ENCODE measurements at regions not wholly inside any gene's neighbourhood (a gene's known extent, or its start where the extent isn't known, plus 50 kb on each side); places are given as distances from the start of the nearest gene placed in this dataset.
"Not testable (repeated sequence)": the region's sequence is repeated elsewhere in the genome, so short reads cannot be mapped to it uniquely, and the experiment has no call there.

DNA sequence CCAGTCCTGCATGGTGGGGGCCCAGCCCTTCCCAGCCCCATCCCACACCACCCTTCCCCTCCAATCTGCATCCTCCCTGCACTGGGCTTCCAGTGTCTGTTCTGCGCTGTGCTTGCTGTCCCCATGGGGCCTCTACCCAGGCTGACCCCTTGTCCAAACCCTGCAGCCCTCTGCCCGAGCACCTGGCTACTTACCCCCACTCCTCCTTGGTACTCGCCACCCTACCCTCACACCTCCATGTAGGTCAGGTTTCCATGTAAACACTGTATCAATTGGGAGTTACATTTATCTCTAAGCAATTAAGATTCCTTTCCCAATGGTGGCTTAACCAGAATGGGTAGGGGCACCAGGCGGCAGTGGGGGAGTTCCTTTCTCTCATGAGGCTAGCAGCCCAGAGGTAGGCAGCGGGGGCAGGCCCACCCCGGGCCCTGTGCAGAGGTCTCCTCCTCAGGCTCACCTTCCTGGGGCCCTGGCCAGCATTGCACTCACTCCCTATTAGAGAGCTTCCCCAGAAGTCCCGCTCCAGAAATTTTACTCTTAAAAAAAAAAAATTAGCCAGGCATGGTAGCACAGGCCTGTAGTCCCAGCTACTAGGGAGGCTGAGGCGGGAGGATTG lies 76.6 kb upstream of the CCND2 start:
- DNase-seq (ENCODE audit: low read depth): no peak
- in situ Hi-C loops (cut with HindIII; ENCODE audit: low pct_unique_long_range_greater_than_20kb, low sequenced_read_pairs): no loop called here

DNA sequence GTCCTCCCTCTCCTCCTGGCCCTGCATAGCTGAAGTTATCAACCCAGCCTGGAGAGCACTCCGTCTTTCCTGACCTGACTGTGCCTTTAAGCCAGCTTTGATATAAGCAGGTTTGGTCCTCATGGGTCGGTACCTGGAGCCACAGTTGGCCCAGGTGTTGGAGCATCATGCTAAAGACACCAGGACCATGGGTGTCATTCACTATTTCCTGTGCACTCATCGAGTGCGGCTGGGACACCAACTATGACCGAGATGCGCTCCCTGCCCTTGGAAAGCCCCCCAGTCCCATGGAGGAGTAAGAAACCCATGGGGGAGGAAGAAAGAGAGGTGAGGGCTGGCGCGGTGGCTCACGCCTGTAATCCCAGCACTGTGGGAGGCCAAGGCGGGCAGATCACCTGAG lies 78.9 kb upstream of the CCND2 start:
- DNase-seq (ENCODE audit: low read depth): no peak
- in situ Hi-C loops (cut with HindIII; ENCODE audit: low pct_unique_long_range_greater_than_20kb, low sequenced_read_pairs): no loop called here

DNA sequence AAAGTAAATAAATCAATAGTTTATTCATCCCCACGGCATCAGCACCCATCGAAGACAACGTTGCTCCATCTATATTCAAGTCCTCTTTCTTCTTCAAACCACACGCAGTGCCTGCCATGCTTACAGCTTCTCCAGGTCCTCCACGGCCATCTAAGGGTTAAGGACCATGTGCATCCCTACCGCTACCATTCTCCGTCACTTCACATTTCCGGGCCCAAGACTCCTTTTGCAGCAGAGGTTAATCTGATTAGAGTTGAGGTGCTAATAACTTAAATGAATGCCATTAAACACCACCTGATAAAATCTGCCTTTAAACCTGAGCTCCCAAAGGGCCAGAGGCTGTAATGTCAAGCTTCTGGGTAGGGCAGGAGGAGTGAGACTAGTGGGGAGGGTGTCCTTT lies 79.7 kb upstream of the CCND2 start:
- no peak for DNase-seq (ENCODE audit: low read depth)
- in situ Hi-C loops (cut with HindIII; ENCODE audit: low pct_unique_long_range_greater_than_20kb, low sequenced_read_pairs): no loop called here

DNA sequence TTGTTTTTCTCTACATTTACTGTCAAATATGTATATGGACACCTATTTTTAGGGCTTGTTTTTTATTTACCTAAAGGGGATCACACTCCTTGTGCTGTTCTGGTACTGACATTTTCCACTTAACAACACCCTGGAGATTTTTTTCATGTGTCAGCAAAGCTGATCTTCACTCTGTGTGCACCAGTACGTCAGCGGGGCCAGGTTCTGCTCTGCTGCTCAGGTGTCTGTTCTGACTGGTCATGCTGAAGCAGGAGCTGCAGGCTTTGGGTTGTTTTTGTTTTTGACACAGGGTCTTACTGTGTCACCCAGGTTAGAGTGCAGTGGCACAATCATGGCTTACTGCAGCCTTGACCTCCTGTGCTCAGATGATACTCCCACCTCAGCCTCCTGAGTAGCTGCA lies 81.9 kb upstream of the CCND2 start:
- in situ Hi-C loops (cut with HindIII; ENCODE audit: low pct_unique_long_range_greater_than_20kb, low sequenced_read_pairs): no loop called here
- DNase-seq (ENCODE audit: low read depth): no peak

DNA sequence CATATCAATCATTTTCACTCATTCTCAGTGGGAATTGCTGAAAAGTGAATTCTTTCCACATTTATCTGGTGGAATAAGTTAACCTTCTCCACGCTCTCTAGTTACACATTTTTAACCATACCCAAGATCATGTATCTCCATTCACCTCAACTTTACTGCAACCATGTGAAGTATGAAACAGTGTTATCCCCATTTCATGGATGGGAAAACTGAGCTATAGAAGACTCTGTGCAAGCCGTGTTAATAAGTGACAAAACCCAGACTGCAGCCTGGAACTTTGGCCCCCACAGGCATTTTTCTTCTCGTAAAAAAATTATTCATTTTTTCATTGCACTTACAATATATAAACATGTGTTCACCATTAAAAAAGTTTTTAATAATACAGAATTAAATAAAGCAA lies 82.4 kb upstream of the CCND2 start:
- no peak for DNase-seq (ENCODE audit: low read depth)
- in situ Hi-C loops (cut with HindIII; ENCODE audit: low pct_unique_long_range_greater_than_20kb, low sequenced_read_pairs): no loop called here

DNA sequence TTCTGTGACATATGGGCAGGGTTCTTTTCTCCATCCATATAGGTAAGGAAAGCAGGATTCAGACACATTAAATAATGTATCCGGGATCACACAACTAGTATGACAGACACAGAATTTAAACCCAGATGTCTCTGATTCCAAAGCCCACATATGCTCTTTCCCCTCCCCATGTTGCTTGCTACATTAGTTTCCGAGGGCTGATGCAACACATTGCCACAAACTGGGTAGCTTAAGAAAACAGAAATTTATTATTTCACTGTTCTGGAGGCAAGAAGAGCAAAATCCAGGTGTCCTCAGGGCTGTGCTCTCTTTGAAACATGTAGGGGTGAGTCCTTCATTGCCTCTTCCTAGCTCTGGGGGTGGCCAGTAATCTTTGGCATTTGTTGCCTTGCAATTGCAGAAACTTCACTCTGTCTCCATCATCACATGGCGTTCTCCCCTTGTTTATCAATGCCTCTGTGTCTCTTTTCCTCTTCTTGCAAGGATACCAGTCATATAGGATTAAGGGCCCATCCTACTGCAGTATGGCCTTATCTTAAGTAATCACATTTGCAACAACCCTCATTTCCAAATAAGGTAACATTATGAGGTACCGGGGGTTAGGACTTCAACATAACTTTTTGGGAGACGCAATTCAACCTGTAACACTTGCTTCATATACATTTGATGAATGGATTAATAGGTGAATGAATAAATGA lies 83.0 kb upstream of the CCND2 start:
- in situ Hi-C loops (cut with HindIII; ENCODE audit: low pct_unique_long_range_greater_than_20kb, low sequenced_read_pairs): no loop called here
- no peak for DNase-seq (ENCODE audit: low read depth)

DNA sequence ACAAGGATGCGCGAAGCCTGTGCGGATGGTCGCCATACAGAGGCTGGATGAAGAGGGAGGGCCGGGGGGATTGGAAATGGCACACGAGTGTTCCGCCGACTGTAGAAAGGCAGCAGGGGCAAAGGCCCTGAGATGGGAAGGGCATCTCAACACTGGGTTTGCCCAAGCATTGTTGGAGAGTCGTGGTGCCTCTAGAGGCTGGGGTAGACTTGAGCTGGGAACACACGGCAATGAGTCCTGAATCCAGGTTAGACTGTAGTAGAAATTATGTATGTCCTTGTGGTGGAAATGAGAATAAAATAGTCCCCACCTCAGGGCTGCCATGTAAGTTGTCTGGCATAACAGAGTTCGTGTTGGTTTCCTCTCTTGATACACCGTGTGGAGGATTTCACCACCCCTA lies 83.8 kb upstream of the CCND2 start:
- no peak for DNase-seq (ENCODE audit: low read depth)
- in situ Hi-C loops (cut with HindIII; ENCODE audit: low pct_unique_long_range_greater_than_20kb, low sequenced_read_pairs): no loop called here

DNA sequence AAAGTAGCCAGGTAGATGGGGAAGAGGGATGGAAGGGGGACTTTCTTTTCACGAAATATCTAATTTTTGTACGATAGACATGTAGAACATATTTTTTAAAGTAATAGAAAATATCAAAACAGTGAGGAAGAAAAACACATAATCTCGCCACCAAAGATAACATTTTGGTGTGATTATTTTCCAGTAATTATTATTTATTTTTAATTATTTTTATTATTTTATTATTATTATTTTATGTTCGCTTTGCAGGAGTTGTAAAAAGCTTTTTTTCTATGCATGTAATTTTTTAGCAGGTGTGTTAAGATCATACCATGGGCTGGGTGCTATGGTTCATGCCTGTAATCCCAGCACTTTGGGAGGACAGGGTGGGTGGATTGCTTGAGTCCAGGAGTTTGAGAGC lies 85.6 kb upstream of the CCND2 start:
- no peak for DNase-seq (ENCODE audit: low read depth)
- in situ Hi-C loops (cut with HindIII; ENCODE audit: low pct_unique_long_range_greater_than_20kb, low sequenced_read_pairs): no loop called here

DNA sequence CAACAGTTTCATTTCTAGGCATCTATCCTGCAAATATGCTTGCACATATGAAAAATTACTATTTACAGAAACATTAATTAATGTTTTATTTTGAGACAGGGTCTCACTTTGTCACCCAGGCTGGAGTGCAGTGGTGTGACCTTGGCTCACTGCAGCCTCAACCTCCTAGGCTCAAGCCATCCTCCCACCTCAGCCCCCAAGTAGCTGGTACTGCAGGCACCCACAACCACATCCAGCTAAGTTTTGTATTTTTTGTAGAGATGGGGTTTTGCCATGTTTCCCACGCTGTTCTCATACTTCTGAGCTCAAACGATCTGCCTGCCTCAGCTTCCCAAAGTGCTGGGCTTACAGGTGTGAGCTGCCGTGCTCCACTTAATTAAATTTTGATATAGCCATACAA lies 86.2 kb upstream of the CCND2 start:
- not testable (repeated sequence) for DNase-seq (ENCODE audit: low read depth)

DNA sequence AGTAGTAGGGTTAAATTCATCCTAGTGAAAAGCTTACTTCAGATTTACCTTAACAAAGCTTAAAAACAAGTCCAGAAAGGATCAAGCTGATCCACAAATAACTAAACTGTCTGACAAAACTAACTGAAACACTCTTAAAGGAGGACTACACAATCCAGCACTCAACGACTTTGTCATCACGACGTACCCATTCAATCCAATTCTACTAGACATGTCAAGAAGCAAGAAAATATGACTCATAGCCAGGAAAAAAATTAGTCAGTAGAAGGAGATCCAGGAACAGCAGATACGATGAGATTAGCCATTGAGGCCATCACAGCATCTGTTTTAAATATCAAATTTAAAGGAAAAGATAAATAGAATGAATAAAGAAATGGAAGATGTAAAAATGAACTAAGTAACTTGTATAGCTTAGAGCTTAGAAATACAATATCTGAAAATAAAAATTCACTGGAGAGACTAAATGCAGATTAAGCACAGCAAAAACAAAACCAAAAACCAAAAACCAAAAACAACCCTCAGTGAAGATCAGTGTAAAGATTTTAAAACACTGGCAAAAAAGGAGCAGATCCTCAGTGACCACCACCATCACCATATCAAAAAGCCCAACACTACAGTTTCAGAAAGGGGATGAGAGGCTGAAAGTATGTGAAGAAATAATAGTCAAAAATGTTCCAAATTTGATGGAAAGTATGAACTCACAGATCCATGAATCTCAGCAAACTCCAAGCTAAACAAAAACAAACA lies 95.0 kb upstream of the CCND2 start:
- in situ Hi-C loops (cut with HindIII; ENCODE audit: low pct_unique_long_range_greater_than_20kb, low sequenced_read_pairs): no loop called here
- no peak for DNase-seq (ENCODE audit: low read depth)

More for the DNA sequence above, 86.2 kb upstream of the CCND2 start:
- in situ Hi-C loops (cut with HindIII; ENCODE audit: low pct_unique_long_range_greater_than_20kb, low sequenced_read_pairs): not testable (repeated sequence)

DNA sequence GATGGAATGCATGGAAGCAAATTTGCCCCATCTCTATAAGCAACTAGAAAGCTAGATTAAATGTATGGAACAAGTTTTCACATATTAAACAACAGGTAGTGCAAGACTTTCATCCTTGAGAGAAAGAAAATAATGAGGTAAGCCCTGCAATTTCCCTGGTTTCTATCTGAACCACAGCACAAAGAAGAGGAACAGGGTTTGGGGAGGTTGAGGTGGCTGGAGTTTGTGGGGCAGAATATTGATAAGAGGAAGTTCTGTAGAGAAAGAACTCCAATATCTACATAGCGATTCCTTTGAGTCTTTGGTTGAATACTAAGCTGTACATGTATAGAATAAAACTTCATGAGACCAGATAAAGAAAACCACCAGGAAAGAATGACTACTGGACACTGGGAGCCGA lies 96.3 kb upstream of the CCND2 start:
- in situ Hi-C loops (cut with HindIII; ENCODE audit: low pct_unique_long_range_greater_than_20kb, low sequenced_read_pairs): no loop called here
- no peak for DNase-seq (ENCODE audit: low read depth)

DNA sequence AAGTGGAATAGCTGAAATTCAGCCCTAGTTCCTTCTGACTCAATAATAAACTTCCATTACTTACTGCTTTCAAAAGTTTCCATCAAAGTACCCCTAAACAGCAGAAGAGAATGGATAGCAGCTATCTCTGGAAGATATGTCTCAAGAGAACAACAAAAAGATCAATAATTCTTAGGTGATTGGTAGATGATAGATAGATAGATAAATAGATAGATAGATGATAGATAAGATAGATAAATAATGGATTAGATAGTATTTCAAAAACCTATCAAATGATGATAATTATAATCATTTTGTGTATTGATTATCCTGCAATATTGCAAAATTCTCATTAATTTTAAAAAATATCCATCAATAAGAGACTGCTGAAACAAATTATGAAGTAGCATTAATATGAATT lies 97.4 kb upstream of the CCND2 start:
- in situ Hi-C loops (cut with HindIII; ENCODE audit: low pct_unique_long_range_greater_than_20kb, low sequenced_read_pairs): no loop called here
- no peak for DNase-seq (ENCODE audit: low read depth)

DNA sequence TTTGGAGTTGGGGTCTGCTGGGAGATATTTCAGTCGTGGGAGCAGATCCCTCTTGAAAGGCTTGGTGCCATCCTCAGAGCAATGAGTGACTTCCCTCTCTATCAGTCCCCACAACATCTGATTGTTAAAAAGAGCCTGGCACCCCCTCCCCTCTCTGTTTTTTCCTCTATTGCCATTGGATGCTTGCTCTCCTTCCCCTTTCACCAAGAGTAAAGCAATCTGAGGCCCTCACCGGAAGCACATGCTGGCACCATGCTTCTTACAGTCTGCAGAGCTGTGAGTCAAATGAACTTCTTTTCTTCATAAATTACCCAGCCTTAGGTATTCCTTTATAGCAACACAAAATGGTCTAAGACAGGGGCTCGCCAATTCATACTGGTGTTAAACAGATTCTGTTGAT lies 99.1 kb upstream of the CCND2 start:
- DNase-seq (ENCODE audit: low read depth): no peak
- in situ Hi-C loops (cut with HindIII; ENCODE audit: low pct_unique_long_range_greater_than_20kb, low sequenced_read_pairs): no loop called here

DNA sequence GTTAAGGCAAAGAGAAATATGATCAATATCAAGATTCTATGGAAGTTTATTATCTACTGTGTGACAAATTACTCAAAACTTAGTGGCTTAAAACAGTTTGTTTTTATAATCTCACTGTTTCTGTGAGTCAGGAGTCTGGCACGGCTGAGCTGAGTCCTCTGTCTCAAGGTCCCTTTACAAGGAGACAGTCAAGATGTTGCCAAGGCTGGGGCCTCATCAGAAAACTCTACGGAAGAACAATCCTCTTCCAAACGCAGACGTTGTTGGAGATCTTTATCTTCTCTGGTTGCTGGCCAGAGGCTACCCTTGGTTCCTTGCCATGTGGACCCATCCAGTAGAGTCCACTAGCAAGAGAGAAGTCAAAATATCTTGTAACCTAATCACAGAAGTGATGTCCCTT lies 100.6 kb upstream of the CCND2 start:
- DNase-seq (ENCODE audit: low read depth): no peak
- in situ Hi-C loops (cut with HindIII; ENCODE audit: low pct_unique_long_range_greater_than_20kb, low sequenced_read_pairs): no loop called here

DNA sequence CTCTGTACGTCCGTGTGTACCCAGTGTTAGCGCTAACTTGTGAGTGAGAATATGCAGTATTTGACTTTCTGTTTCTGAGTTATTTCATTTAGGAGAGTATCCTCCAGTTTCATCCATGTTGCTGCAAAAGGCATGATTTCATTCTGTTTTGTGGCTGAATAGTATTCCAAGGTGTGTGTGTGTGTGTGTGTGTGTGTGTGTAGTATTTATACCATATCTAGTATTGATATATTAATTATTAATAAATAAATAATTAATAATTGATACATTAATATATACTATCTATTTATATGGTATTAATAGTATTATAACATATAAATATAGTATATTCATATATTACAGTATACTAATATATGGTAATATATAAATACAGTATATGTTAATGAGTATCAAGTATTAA lies 101.8 kb upstream of the CCND2 start:
- no peak for DNase-seq (ENCODE audit: low read depth)
- in situ Hi-C loops (cut with HindIII; ENCODE audit: low pct_unique_long_range_greater_than_20kb, low sequenced_read_pairs): no loop called here

DNA sequence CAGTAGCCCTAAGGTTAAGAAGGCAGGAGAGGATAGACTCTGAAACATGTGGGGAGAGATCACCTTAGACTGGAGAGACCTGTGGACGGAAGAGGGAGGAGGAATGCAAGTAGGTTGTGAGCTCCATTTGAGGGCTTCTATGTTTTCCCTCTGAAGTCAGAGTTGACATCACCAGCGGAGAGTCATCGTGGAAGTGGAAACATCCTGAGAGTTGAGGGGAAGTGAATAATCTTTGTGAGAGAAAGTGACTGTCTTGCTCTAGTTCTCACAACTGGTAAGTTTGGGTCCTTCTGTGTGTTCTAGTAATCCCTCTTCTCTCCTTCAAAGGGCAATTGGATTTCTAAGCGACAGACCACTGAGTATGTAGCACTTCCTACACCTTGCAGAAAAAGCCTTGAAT lies 103.6 kb upstream of the CCND2 start:
- DNase-seq (ENCODE audit: low read depth): no peak
- in situ Hi-C loops (cut with HindIII; ENCODE audit: low pct_unique_long_range_greater_than_20kb, low sequenced_read_pairs): no loop called here

DNA sequence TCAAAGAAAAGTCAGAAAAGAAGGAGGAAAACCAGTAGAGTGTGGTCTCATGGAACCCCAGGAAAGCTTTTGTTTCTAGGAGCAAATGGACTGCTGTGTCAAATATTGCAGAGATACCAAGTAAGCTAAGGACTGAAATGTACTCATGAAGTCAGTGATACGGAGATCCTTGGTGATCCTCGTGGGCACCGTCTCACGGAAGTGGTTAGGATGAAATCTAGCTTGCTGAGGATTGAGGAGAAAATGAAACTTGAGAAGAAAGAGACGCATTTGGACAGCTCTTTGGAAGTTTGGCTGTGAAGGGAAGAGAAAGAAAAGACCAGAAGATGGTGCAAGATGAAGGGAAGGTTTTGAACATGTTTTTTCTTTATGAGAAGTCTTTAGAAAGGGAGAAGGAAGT lies 104.0 kb upstream of the CCND2 start:
- no peak for DNase-seq (ENCODE audit: low read depth)
- in situ Hi-C loops (cut with HindIII; ENCODE audit: low pct_unique_long_range_greater_than_20kb, low sequenced_read_pairs): no loop called here

DNA sequence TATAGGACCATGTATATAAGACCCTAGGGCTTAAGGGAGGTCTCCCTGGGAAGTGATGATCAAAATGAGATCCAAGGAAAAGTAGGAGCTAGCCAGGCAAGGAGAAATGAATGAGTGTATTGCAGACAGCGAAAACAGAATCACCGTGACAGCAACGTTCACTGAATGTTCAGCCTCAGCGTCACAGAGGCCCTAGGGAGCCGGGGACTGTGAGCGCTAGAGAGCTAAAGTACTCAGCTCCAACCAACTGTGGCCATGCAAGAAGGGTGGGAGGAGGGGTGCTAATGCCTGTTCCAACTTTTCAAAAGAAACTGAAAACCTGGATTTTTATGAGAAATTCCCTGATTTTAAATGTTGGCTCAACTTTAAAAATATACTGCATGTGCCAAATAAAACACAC lies 105.5 kb upstream of the CCND2 start:
- in situ Hi-C loops (cut with HindIII; ENCODE audit: low pct_unique_long_range_greater_than_20kb, low sequenced_read_pairs): no loop called here
- no peak for DNase-seq (ENCODE audit: low read depth)

DNA sequence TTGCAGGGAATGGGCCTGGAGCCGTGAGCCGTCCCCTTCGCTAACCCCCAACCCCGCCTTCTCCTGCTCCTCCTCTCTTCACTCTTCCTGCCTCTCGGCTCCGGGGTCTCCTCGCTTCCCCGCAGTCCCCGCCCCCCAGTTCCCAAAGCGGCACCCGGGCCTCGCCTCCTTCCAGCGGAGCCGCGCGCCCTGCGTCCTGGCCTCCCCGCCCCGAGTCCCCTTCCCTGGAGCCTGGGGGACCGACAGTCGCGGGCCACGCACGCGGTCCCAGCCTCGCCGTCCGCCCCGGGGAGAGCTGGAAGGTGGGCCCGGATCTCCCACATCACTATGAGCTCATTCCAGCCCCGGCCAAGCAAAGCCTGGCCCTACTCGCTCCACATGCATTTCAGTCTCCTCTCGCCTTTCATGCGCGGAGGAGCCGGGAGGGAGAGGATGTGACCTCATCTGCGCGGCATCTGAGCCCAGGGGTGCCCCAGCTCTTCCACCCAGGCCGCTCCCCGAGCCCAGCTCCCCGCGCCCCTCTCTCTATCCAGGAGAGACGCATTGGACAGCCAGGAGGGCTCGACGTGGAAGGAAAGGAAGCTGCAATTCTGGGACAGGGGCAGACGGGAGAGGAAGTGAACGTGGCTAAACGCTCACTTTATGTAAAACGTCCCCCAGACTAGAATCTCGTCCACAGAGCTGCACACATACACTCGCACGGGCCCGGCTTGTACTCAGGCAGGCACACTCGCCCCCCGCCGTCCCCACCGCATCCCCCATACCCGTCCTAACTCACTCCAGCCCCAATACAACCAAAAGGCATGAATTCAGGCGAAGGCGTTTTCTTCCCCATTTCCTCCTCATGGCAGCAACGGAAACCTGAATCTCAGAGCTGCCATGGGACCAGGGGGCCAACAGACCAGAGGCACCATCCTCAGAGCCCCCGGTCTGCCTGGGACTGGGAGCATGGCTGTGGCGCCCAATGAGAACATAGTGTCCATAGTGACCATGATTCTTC lies 108.7 kb upstream of the CCND2 start:
- no peak for DNase-seq (ENCODE audit: low read depth)
- in situ Hi-C loops (cut with HindIII; ENCODE audit: low pct_unique_long_range_greater_than_20kb, low sequenced_read_pairs): no loop called here
